DMS53 treated with DMSO at 0.1 percent for 48 hours (cell line): ENCODE measurements at regions not wholly inside any gene's neighbourhood (a gene's known extent, or its start where the extent isn't known, plus 50 kb on each side); places are given as distances from the start of the nearest gene placed in this dataset.

Source experiments
- DNase-seq: peaks from one replicate; lab custom pipeline; 2025; ENCODE audit not compliant: unreplicated experiment; lab: John Stamatoyannopoulos, UW

GRCh38 chr1:164477343-164477742 lies 81.6 kb upstream of the PBX1 start:
- no peak for DNase-seq

- DNase-seq: no peak
Measured at GRCh38 chr1:164479242-164479641, 79.7 kb upstream of the PBX1 start.

- no peak for DNase-seq
Measured at GRCh38 chr1:164480285-164480907, 78.6 kb upstream of the PBX1 start.

- no peak for DNase-seq
Measured at GRCh38 chr1:164495905-164496304, 63.1 kb upstream of the PBX1 start.

- no peak for DNase-seq
Measured at GRCh38 chr1:164498792-164499191, 60.2 kb upstream of the PBX1 start.

- no peak for DNase-seq
Measured at GRCh38 chr1:164504749-164505148, 54.2 kb upstream of the PBX1 start.
